NOMO-1 (cell line): ENCODE measurements at regions not wholly inside any gene's neighbourhood (a gene's known extent, or its start where the extent isn't known, plus 50 kb on each side); places are given as distances from the start of the nearest gene placed in this dataset.
"Not testable (repeated sequence)": the region's sequence is repeated elsewhere in the genome, so short reads cannot be mapped to it uniquely, and the experiment has no call there.

Experiments
- DNase-seq, 2 experiments: peaks; one replicate each; lab custom pipeline; 2025; ENCODE audit not compliant: unreplicated experiment in 2 of 2; lab: John Stamatoyannopoulos, UW

DNA sequence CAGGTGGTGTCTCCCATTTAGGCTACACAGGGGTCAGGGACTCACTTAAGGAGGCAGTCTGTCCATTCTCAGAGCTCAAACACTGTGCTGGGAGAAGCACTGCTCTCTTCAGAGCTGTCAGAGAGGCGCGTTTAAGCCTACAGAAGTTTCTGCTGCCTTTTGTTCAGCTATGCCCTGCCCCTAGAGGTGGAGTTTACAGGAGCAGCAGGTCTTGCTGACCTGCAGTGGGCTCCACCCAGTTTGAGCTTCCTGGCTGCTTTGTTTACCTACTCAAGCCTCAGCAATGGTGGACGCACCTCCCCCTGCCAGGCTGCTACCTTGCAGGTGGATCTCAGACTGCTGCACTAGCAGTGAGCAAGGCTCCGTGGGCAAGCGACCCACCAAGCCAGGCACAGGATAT, 260.1 kb downstream of the MEF2C start:
- DNase-seq: not testable (repeated sequence)

DNA sequence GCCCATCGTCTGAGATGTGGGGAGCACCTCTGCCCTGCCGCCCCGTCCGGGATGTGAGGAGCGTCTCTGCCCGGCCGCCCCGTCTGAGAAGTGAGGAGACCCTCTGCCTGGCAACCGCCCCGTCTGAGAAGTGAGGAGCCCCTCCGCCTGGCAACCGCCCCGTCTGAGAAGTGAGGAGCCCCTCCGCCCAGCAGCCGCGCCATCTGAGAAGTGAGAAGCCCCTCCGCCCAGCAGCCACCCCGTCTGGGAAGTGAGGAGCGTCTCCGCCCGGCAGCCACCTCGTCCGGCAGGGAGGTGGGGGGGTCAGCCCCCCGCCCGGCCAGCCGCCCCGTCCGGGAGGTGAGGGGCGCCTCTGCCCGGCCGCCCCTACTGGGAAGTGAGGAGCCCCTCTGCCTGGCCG, 267.2 kb downstream of the MEF2C start:
- DNase-seq: not testable (repeated sequence)

DNA sequence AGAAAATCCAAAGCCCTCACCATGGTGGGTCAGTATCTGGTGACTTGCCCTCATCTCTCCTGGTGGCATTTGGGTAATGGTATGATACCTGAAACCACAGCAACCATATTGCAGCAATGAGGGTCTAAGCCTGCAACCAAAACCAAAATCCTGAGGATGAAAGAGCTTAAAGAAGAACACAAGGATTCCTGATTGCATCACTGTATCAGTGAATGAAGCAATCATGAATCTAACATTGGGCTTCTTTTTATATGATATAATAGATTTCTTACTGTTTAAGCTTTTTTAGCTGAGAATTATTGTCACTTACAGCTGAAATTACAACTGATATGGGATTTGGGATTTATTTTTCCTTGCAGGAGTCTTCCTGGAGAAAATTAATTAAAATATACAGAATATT, 269.9 kb downstream of the MEF2C start:
- DNase-seq: no peak

DNA sequence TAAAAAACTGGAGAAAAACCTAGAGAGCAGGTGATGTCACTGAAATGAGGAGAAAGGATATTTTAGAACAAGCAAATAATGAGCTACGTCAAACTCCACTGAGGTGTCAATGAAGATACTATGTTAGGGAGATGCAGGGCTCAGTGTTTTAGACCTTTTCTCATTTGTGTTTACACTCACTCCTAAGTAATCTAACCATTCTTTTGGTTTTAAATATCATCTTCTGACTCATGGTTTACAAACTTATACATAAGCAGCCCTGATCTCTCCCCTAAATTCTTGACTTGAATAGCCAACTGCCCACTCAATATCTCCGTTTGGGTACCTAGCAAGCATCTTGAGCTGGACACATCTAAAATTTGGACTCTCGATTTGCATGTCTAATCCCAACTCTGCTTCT, 272.4 kb downstream of the MEF2C start:
- DNase-seq: no peak

DNA sequence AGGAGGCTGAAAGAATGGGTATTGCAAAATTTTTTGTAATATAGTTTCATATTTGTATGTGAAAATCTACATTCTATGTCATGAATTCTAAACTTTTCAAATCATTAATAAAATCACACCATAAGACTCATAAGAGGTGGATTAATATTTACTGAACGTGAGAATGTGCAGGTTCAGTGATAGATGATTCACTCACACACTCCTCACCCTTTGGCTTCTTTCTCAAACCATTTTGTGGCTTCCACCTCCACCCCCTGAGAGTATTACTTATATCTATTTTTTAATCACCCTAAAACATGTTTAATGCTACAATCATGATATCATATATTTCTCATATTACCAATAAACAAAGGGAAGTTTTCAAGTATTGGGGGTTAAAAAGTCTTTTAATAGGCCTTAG, 275.5 kb downstream of the MEF2C start:
- DNase-seq: no peak

DNA sequence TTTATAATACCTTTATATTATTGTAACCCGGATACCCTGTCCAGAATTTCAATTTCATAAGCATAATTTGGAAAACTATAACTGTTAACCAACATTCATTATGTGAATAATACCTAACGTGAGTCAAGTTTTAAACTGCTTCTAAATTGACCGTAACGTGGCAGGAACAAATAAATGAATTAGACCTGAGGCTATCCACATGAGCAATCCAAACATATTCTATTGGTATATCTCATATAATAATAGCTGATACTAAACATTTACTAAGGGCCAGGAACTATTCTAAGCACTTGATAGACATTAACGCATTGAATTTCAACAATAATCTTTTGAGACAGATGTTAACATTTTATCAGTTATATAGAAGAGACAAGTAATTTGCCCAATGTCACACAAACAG, 276.4 kb downstream of the MEF2C start:
- DNase-seq: no peak

DNA sequence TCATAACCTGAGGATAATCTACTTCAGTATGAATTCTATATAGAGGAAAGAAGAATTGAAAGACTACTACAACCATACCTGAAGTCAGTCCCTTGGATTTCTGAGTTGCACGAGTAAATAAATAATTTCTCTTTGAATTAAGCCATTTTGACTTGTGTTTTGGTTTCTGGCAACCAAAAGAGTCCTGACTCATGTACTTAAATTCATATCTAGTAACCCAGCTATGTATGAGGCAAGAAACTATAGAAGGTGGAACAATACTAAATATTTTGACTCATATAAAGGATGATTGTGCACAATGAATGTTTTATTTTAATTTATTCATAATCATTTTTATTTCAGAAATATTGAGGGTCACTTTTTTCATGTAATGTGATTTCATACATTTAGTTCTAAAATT, 276.8 kb downstream of the MEF2C start:
- DNase-seq: no peak

DNA sequence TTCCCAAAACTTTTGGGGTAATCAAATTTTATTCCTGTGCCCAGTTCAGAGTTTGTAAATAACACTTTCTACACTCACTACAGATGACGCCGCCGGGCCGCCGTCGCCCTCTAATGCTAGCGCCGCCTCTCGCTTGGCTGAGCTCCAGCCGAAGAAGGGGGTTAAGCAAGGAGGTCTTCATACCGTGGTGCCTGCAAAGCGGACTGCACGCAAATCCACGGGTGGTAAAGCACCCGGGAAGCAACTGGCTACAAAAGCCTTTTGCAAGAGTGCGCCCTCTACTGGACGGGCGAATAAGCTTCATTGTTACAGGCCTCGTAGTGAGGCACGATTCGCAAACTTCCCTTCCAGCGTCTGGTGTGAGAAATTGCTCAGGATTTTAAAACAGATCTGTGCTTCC, 280.4 kb downstream of the MEF2C start:
- DNase-seq: no peak

DNA sequence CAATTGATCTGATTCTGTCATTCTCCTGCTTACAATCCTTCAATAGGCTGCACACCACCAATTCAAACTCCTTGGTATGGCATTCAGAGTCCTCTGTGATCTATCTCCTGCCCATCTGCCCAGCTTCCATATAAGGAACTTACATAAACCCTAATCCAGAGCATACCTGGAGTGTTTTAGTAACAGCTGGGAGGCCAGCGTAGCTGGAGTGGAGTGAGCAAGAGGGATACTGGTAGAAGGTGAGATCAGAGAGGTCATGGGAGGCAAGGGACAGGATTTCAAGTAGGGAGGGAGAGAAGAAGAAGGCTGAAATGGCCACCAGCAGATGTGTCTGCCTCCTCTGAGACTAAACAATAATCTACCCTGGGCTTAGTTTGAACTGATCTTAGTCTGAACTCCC, 288.5 kb downstream of the MEF2C start:
- DNase-seq: no peak

DNA sequence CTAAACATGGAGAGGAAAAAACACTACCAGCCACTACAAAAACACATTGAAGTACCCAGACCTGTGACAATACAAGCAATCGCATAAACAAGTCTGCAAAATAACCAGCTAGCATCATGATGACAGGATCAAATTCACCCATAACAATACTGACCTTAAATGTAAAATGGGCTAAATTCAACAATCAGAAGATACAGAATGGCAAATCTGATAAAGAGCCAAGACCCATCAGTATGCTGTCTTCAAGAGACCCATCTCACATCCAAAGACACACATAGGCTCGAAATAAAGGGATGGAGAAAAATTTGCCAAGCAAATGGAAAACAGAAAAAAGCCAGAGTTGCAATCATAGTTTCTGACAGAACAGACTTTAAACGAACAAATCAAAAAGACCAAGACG, 294.4 kb downstream of the MEF2C start:
- DNase-seq: no peak

DNA sequence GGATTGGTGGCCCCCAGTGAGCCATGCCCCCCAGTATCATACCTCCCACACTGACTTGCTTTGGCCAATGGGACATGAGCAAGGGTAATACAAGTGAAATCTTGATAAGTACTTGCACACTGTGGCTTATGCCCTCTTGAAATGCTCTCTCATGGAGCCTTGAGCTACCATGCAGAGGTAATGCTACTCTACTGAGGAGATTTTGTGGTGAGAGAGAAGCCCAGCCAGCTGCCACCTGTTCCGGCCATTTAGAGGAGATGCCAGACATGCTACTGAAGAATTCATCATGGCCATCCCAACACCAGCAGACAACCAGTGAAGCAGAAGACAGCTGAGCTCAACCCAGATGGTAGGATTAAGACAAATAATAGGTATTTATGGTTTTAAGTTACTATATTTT, 299.5 kb downstream of the MEF2C start:
- DNase-seq: no peak

DNA sequence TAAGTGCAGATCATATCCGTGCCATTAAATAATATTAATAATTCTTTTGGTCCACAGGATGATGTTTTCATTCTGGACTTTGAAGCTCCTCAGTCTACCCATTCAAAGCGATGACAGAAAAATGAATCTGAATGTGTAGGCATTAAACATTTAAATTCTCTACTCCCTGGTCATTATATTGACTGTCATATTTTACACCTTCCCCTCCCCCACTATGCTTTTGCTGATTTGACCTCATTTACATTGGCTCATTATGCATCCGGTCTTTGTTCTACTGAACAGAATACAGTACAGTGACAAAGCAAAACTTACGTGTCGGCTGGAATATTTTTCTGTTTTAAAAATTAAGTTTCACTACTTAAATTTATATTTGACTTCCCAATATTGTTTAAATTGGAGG, 289.7 kb upstream of the TMEM161B start:
- DNase-seq: no peak

DNA sequence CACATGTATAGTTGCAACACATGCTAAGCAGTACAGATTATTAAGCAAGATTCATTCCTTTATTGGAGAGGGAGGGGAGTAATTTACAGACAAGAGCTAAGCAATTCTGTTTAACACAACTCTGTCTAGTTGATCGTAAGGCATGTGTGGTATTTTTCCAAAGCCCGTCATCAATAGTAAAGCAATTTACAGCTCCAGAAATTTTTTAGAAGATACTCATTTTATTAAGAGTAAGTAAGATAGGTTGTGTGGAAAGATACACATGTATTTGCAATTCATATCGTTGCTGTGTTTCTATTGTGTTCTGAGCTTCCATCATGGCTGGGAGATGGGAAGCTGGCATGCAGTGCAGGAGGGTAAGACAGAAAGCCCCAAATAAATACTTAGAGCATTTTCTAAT, 289.2 kb upstream of the TMEM161B start:
- no peak for DNase-seq

DNA sequence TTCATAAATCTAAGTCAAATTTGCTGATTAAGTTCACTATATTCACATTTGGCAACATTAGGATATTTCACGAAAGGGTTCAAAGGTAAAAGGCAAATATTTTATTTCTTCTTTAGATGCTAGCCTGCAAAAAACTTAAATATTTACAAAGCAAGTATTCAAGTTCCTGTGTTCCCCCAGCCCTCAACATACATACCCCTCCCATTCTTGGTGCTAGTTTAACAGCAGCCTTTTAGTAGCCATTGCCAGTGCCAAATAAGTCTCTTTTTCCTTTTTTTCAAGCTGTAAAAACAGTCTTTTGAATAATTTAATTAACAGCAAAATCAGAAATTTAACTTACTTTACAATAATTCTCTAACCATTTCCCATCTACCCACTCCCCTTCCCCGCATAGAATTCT, 288.5 kb upstream of the TMEM161B start:
- no peak for DNase-seq

DNA sequence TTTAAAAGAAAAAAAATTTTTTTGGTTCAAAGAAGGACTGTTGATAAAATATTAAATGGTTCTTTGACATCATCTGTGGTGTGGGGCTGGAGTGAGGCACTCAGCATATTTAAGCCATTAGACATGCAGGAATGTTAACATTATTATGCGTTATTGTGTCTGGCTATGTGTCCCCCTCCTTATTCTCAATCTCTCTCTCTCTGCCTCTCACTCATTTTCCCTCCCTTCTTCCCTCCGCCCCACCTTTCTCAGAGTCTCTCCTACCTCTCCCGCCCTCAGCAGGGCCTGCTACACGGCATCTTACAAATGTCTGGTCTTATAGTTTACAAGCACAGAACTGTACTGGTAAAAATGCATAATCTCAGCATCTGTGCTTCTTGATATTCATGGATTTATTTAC, 287.8 kb upstream of the TMEM161B start:
- no peak for DNase-seq

DNA sequence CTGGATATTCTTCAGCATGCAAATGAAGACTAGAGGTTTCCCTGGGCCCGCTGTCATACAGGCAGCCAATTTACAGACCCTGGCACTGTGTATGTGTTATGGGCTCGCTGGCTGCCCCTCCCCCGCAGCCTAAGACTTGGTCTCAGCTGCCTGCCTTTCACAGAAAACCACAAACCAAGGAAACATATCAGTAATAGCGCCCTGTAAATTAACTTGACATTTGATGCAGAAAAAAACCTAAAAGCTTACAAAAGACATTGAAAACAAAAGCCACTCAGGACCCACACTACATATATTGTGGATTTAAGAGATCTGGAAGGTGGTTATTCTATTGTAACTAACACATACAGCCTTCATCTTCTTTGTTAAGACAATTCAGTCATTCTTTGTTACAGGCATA, 287.0 kb upstream of the TMEM161B start:
- no peak for DNase-seq

DNA sequence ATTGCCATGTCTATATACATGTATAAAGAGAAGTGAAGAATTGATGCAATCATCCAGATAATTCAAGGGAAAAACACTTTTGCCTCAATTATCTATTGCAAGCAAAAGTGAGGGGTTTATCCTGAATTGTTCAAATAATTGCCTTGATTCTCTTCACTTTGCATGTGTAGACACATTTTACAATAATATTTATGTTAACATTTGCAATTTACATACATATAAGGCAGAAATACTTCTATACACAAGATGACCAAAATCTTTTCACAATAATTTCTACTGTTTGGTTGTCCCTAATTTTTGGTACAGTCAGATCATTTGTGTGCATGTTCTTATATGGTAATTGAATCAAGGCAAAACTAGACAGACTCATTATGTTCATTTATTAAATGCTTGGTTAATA, 285.3 kb upstream of the TMEM161B start:
- DNase-seq: no peak

DNA sequence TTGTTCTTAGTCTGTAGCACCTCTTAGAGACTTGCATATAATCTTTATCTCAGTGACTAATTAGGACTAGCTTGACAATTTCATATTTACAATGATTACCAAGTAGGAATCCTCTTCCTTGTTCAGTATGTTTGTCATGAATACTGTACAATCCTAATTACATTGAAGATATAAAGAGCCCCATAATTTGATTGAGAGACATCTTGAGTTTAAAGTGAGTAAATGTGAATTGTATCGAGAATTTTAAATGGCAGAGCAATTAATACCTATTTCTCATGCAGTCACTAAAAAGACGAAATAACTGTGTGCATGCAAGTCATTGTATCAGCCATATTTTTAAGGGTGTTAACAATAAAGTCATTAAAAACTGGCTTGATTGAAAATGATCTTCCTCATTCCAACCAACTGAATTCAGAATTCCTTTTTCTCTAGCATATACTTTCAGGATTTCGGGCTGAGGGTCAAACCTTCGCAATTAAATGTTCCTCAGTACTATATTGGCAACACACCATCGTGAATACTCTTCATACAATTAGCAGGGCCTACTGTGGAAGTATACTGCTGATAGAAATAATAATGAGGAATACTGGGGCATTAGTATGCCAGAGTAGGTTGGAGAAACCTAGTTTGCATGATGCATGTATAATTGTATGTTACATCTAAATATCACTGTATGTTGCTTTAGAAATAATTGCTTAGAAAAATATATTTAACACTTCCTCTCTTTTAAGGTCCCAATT, 284.7 kb upstream of the TMEM161B start:
- DNase-seq: no peak

DNA sequence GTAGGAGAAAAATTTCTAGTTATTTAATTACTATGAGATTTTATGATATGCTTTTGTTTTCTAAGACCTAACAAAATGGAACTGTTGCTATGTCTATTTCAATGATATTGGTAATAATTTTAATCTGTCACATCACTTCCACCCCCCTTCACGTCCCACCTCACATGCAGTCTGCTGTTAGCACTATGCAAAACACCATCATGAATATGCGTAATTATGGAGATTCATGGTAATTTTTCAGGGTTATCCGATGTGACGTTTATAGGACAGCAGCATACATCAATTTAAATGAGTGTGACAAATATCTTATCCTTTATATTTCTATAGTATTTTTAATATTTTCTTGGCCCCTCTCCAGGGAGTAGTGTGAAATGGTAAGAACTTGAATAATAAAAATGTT, 283.8 kb upstream of the TMEM161B start:
- no peak for DNase-seq

DNA sequence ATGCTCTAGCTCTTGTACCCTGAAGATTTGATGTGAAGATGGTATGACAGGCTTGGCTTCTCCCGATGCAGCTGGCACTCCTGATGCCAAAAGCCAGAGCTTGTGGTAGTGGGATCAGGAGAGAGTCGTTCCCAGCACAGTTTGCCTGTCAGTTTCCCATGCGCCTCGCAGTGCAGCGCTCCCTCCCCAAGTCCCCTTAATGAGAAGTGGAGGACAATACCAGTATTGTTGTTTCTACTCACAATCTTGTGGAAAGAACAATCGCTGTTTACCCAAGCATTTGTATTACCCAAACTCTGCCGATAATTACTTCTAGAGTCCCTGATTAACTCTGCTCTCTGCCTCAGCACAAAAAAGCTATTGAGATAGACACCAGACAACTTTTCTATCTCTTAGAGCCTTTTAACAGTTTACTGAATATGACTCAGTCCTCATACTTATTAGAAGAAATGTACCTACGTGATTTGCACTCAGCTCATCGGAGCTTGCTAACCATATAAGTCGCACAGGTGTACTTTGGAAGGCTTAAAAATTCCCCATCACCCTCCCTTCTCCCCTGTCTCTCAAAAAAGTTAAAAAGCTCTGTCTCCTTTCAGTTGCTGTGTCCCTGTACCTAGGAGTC, 283.2 kb upstream of the TMEM161B start:
- DNase-seq: no peak

DNA sequence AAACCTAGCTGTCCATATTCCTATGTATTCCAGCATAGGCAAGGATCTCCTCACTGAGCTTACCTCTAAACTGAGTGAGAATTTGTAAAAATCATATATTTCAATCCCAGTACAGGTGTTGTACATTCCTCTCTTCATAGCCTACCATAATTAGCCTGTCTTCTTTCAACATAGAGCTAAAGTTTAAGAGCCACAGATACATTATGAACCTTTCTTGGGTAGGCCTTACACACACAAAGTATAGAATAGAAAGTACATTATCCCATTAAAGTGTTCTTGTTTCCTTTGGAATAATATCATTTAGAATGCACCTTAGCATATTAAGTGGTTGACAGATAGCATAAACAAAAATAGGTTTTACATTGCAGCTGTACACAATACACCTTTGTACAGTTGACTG, 282.1 kb upstream of the TMEM161B start:
- no peak for DNase-seq

DNA sequence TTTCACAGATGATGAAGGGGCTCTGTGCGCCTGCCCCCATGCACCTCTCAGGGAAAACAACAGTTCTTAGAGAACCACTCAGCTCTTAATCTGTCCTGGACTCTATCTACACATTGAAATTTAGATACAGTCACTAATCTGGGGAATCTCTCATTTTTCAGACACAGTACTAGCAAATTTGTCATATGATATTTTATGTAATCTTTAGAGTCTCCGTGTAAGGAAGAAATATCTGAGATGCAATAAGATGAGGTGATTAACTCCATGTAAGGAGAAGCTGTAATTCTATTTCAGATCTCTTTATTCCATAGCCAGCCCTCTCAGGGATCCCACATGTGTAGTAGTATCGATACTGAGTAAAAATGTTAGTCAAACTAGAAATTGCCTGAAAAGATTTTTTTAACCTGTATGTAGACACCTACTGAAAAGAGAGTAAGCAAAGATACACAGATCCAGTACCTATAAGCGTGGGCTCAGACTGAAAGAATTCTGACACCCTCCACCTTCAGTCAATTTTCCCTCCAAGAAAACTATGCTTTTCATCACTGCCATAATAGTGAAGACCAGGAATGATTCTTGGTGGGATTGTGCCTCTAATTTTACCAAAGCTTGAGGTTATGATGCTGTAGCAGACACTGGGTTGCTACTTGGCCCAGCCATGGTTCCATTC, 279.6 kb upstream of the TMEM161B start:
- DNase-seq: no peak
